Subcutaneous abdominal adipose tissue (tissue), 5 donors: ENCODE measurements at regions not wholly inside any gene's neighbourhood (a gene's known extent, or its start where the extent isn't known, plus 50 kb on each side); places are given as distances from the start of the nearest gene placed in this dataset.
"Not testable (repeated sequence)": the region's sequence is repeated elsewhere in the genome, so short reads cannot be mapped to it uniquely, and the experiment has no call there.

Experiments
- H3K27ac ChIP-seq: one replicate; pipeline ENCODE4 v1.7.0; 2013; ENCODE audit warnings: low read depth, mild to moderate bottlenecking, inconsistent platforms, low read length, moderate library complexity
- H3K27me3 ChIP-seq, 5 donors: one replicate each; pipeline ENCODE4 v1.7.0; 2013; ENCODE audit warnings: low read length in 5 of 5, inconsistent platforms in 1 of 5; ENCODE audit not compliant: control insufficient read depth in 5 of 5, insufficient read depth in 4 of 5
- H3K36me3 ChIP-seq, 5 donors: one replicate each; pipeline ENCODE4 v1.7.0; 2013; ENCODE audit warnings: low read length in 5 of 5; ENCODE audit not compliant: control insufficient read depth in 5 of 5, insufficient read depth in 5 of 5
- H3K4me1 ChIP-seq, 5 donors: one replicate each; pipeline ENCODE4 v1.7.0; 2013; ENCODE audit warnings: low read length in 5 of 5, mild to moderate bottlenecking in 3 of 5, moderate library complexity in 1 of 5; ENCODE audit not compliant: control insufficient read depth in 5 of 5, insufficient read depth in 5 of 5
- H3K4me3 ChIP-seq, 5 donors: one replicate each; pipeline ENCODE4 v1.7.0; 2013; ENCODE audit warnings: low read length in 5 of 5, low read depth in 1 of 5
- H3K9ac ChIP-seq, 5 donors: one replicate each; pipeline ENCODE4 v1.7.0; 2013; ENCODE audit warnings: low read length in 5 of 5, mild to moderate bottlenecking in 4 of 5, moderate library complexity in 3 of 5
- H3K9me3 ChIP-seq, 5 donors: one replicate each; pipeline ENCODE4 v1.7.0; 2013; ENCODE audit warnings: low read length in 5 of 5; ENCODE audit not compliant: control insufficient read depth in 5 of 5
- donor health status: healthy.
- donor health status: healthy.
- donor health status: healthy.
- donor health status: healthy.
- donor health status: healthy.

DNA sequence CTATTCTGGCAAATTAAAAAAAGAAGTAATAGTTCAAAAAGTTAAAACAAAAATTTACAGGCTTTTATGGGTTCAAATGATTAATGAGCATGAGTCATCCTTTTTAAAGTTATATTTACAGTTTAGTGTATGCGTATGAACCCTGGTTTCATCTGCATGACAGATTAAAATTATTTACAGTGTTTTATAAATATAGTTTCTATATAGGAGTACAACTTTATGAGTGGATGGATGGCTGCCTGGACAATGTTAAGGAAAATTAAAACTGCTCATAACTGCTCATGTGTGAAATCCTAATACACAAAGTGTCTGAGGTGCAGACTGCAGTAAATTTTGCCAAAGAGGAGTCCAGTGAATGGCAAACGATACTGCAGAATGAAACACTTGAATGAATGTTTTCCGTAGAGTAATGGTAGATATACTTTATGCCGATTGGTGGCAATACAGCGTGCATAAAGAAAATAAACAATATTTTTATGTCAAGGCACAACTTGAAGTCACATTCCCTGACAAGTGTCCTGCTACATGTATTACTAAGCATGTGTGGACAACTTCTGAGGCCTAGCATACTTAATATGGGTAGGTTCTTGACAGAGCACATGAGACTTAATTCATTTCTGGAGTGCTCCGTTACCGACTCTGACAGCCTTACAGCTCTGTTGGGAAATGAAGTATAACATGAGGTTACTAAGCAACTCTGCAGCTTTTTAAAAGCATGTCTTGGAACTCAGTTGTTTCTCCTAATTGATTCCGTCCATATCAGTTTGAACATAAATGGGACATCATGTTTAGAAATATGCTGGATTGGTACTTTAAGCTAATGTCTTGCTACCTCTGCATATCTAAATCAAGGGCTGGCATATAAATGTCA, 985.6 kb upstream of the PCDH7 start:
- Histone ChIP-seq H3K27ac (no peak overlapping the region), H3K27me3 (no peaks in the 10 kb centered on the region), H3K36me3 (no peaks in the 10 kb centered on the region), H3K9ac (no peak overlapping the region), H3K9me3 (no peaks in the 10 kb centered on the region), H3K4me3 (no peak overlapping the region), H3K4me1 (no peaks in the 10 kb centered on the region)

GRCh38 chr4:29756966-29757365, 963.2 kb upstream of the PCDH7 start:
- no peaks in the 10 kb centered on the region for H3K4me1 ChIP-seq
- no peak overlapping the region for H3K9ac ChIP-seq
- H3K27me3 ChIP-seq: no peaks in the 10 kb centered on the region
- no peaks in the 10 kb centered on the region for H3K36me3 ChIP-seq
- H3K9me3 ChIP-seq: no peaks in the 10 kb centered on the region
- no peak overlapping the region for H3K27ac ChIP-seq
- H3K4me3 ChIP-seq: no peak overlapping the region

- no peak overlapping the region for H3K4me3 ChIP-seq
- no peaks in the 10 kb centered on the region for H3K27me3 ChIP-seq
- H3K27ac ChIP-seq: no peak overlapping the region
- no peaks in the 10 kb centered on the region for H3K4me1 ChIP-seq
- no peaks in the 10 kb centered on the region for H3K36me3 ChIP-seq
- H3K9me3 ChIP-seq: no peaks in the 10 kb centered on the region
- no peak overlapping the region for H3K9ac ChIP-seq
Observed at GRCh38 chr4:29762151-29762550, 958.0 kb upstream of the PCDH7 start.

GRCh38 chr4:29770627-29771026, 949.5 kb upstream of the PCDH7 start:
- Histone ChIP-seq H3K4me3 (no peak overlapping the region), H3K27ac (no peak overlapping the region), H3K4me1 (no peaks in the 10 kb centered on the region), H3K9me3 (peaks cover 0 to 6% (median 0%) of the 10 kb centered on the region in 5 donors), H3K9ac (no peak overlapping the region), H3K27me3 (no peaks in the 10 kb centered on the region), H3K36me3 (no peaks in the 10 kb centered on the region)

- not testable (repeated sequence) for H3K4me3 ChIP-seq, H3K9ac ChIP-seq, H3K4me1 ChIP-seq, H3K27me3 ChIP-seq, H3K27ac ChIP-seq, H3K36me3 ChIP-seq
- H3K9me3 ChIP-seq: peaks cover 0 to 22% (median 18%) of the 10 kb centered on the region in 5 donors
Observed at GRCh38 chr4:29788123-29788522, 932.0 kb upstream of the PCDH7 start.

GRCh38 chr4:29805245-29805644, 914.9 kb upstream of the PCDH7 start:
- H3K27me3 ChIP-seq: no peaks in the 10 kb centered on the region
- no peak overlapping the region for H3K4me3 ChIP-seq
- no peak overlapping the region for H3K9ac ChIP-seq
- peaks cover 0 to 9% (median 0%) of the 10 kb centered on the region in 5 donors for H3K9me3 ChIP-seq
- no peak overlapping the region for H3K27ac ChIP-seq
- H3K36me3 ChIP-seq: no peaks in the 10 kb centered on the region
- peaks cover 0 to 4% (median 0%) of the 10 kb centered on the region in 5 donors for H3K4me1 ChIP-seq

DNA sequence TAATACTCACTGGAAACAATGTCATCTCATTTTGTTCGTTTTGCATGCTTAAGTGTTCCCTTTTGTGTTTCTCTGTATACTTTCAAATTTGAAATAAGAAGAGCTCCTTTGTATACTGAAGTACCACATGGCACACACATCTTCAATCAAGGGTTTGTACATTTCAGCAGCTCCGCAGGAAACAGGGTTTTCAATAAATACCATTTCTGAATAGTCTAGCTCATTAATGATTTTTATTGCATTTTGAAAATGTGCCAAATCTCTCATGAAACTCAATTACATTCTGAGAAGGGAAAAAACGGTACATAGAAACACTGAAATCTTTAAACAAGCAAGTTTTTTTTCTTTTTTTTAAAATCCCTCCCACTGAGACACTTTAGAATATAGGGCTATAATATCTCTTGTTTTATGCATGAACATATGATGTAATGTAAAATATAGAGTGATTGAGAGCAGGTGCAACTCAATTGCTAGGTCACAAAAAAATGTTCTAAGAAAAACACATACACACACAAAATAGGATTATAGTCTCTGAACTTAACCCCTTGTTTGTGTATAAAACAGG, 914.2 kb upstream of the PCDH7 start:
- Histone ChIP-seq H3K36me3 (no peaks in the 10 kb centered on the region), H3K27ac (no peak overlapping the region), H3K27me3 (no peaks in the 10 kb centered on the region), H3K4me3 (no peak overlapping the region), H3K9me3 (peaks cover 0 to 9% (median 0%) of the 10 kb centered on the region in 5 donors), H3K9ac (no peak overlapping the region), H3K4me1 (peaks cover 0 to 4% (median 0%) of the 10 kb centered on the region in 5 donors)

DNA sequence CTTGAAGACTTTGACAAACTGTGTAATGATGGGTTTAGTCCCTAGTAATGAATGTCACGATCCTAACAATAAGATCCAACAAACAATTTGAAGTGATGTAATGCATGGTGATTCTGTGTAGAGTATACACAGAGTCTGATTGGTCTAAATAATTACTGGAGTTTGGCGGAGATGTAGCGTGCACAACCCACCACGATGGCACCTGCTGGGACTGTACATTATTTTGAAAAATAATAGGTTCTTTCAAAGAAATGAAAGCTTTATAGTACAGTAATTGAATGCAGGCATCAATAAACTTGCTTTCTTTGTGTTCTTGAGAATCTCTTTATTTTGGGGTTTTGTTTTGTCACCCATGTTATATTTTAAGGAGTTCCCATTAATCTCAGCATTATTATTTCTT, 902.2 kb upstream of the PCDH7 start:
- H3K36me3 ChIP-seq: no peaks in the 10 kb centered on the region
- no peaks in the 10 kb centered on the region for H3K4me1 ChIP-seq
- no peak overlapping the region for H3K9ac ChIP-seq
- no peaks in the 10 kb centered on the region for H3K27me3 ChIP-seq
- H3K4me3 ChIP-seq: no peak overlapping the region
- no peak overlapping the region for H3K27ac ChIP-seq
- peaks cover 0 to 4% (median 0%) of the 10 kb centered on the region in 5 donors for H3K9me3 ChIP-seq

GRCh38 chr4:29829067-29829466, 891.1 kb upstream of the PCDH7 start:
- Histone ChIP-seq H3K9ac (no peak overlapping the region), H3K27ac (no peak overlapping the region), H3K4me3 (no peak overlapping the region), H3K27me3 (no peaks in the 10 kb centered on the region), H3K36me3 (no peaks in the 10 kb centered on the region), H3K4me1 (no peaks in the 10 kb centered on the region), H3K9me3 (no peaks in the 10 kb centered on the region)

- Histone ChIP-seq H3K9ac (no peak overlapping the region), H3K4me3 (no peak overlapping the region), H3K27ac (no peak overlapping the region), H3K27me3 (no peaks in the 10 kb centered on the region), H3K9me3 (no peaks in the 10 kb centered on the region), H3K36me3 (no peaks in the 10 kb centered on the region), H3K4me1 (no peaks in the 10 kb centered on the region)
Observed at GRCh38 chr4:29852537-29852936, 867.6 kb upstream of the PCDH7 start.
